Type B pancreatic cell (in vitro differentiated cells): ENCODE measurements at regions not wholly inside any gene's neighbourhood (a gene's known extent, or its start where the extent isn't known, plus 50 kb on each side); places are given as distances from the start of the nearest gene placed in this dataset.

Experiments
- DNase-seq: peaks from one replicate; pipeline ENCODE4 v3.0.0; 2021; ENCODE audit warnings: mixed read lengths; ENCODE audit not compliant: unreplicated experiment; ENCODE audit errors: extremely low spot score
- H3K27ac Mint-ChIP-seq: 2 replicates; pipeline ENCODE4 v1.8.0; 2021; ENCODE audit warnings: mild to moderate bottlenecking, mixed read lengths
- H3K27me3 Mint-ChIP-seq: 2 replicates; pipeline ENCODE4 v1.8.0; 2021; ENCODE audit warnings: mixed read lengths
- H3K36me3 Mint-ChIP-seq: 2 replicates; pipeline ENCODE4 v1.8.0; 2021; ENCODE audit warnings: mixed read lengths
- H3K4me1 Mint-ChIP-seq: one replicate; pipeline ENCODE4 v1.8.0; 2021; ENCODE audit warnings: mixed read lengths; ENCODE audit not compliant: unreplicated experiment
- H3K4me3 Mint-ChIP-seq: 2 replicates; pipeline ENCODE4 v1.8.0; 2021; ENCODE audit warnings: mild to moderate bottlenecking, mixed read lengths
- H3K9me3 Mint-ChIP-seq: 2 replicates; pipeline ENCODE4 v1.8.0; 2021; ENCODE audit warnings: mixed read lengths
- CTCF ChIP-seq: fragments of 200-600 bp; sonication (generic); conservative IDR thresholded peaks from 2 replicates; pipeline ENCODE4 v1.5.0; 2021; ENCODE audit warnings: antibody characterized with exemption, mild to moderate bottlenecking

GRCh38 chr15:97096303-97096835, 765.9 kb downstream of the NR2F2 start:
- no peaks in the 10 kb centered on the region for H3K9me3 Mint-ChIP-seq
- DNase-seq = no peak
- no peak overlapping the region for H3K27ac Mint-ChIP-seq
- TF ChIP-seq CTCF = no peak
- H3K27me3 Mint-ChIP-seq = no peaks in the 10 kb centered on the region
- H3K4me3 Mint-ChIP-seq = no peak overlapping the region
- H3K36me3 Mint-ChIP-seq = no peaks in the 10 kb centered on the region
- H3K4me1 Mint-ChIP-seq = no peaks in the 10 kb centered on the region

GRCh38 chr15:97099040-97099439, 768.5 kb downstream of the NR2F2 start:
- no peaks in the 10 kb centered on the region for H3K36me3 Mint-ChIP-seq
- no peak overlapping the region for H3K4me3 Mint-ChIP-seq
- H3K27ac Mint-ChIP-seq = no peak overlapping the region
- H3K9me3 Mint-ChIP-seq = peaks cover 2% of the 10 kb centered on the region
- TF ChIP-seq CTCF = no peak
- no peak for DNase-seq
- no peaks in the 10 kb centered on the region for H3K4me1 Mint-ChIP-seq
- H3K27me3 Mint-ChIP-seq = no peaks in the 10 kb centered on the region

GRCh38 chr15:97101572-97101971, 771.1 kb downstream of the NR2F2 start:
- Mint-ChIP-seq H3K9me3 (peaks cover 17% of the 10 kb centered on the region), H3K4me3 (no peak overlapping the region), H3K4me1 (no peaks in the 10 kb centered on the region), H3K36me3 (no peaks in the 10 kb centered on the region), H3K27ac (no peak overlapping the region), H3K27me3 (no peaks in the 10 kb centered on the region)
- TF ChIP-seq CTCF = no peak
- DNase-seq = no peak

GRCh38 chr15:97114900-97115760, 784.6 kb downstream of the NR2F2 start:
- H3K4me1 Mint-ChIP-seq = no peaks in the 10 kb centered on the region

GRCh38 chr15:97115761-97116070, 785.2 kb downstream of the NR2F2 start:
- Mint-ChIP-seq H3K36me3 (no peaks in the 10 kb centered on the region), H3K4me3 (no peak overlapping the region), H3K27me3 (no peaks in the 10 kb centered on the region)

More at GRCh38 chr15:97114900-97115760, 784.6 kb downstream of the NR2F2 start:
- Mint-ChIP-seq H3K36me3 (no peaks in the 10 kb centered on the region), H3K9me3 (peaks cover 3% of the 10 kb centered on the region), H3K27ac (no peak overlapping the region), H3K4me3 (no peak overlapping the region), H3K27me3 (no peaks in the 10 kb centered on the region)
- TF ChIP-seq CTCF = no peak
- no peak for DNase-seq

More at GRCh38 chr15:97115761-97116070, 785.2 kb downstream of the NR2F2 start:
- no peak for DNase-seq
- no peak overlapping the region for H3K27ac Mint-ChIP-seq
- H3K9me3 Mint-ChIP-seq = peaks cover 3% of the 10 kb centered on the region
- H3K4me1 Mint-ChIP-seq = no peaks in the 10 kb centered on the region
- no peak for TF ChIP-seq CTCF
